ENCODE measurements at regions not wholly inside any gene's neighbourhood (a gene's known extent, or its start where the extent isn't known, plus 50 kb on each side); places are given as distances from the start of the nearest gene placed in this dataset.

DNA sequence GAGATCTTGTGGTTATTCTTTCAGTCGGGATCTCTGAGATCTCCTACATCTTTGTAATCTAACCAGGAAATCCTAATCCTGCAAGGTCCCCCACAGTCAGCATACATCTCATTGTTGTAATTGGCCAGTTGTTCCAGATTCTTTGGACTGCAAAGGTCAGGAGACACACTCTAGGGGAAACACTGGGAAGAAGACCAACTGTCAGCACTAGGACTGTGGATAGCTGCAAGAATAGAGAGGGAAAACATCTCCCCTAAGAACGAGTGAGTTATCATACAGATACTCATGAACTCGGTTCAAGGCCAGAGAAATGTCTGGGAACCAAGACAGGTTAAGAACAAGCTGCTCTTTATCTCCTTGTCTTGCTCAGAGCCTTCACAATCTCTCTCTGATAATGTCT lies 217.9 kb upstream of the TMPO start:
- no TSS peak for BruUV-seq (replicated peaks)
- TF ChIP-seq, protein P1, sequence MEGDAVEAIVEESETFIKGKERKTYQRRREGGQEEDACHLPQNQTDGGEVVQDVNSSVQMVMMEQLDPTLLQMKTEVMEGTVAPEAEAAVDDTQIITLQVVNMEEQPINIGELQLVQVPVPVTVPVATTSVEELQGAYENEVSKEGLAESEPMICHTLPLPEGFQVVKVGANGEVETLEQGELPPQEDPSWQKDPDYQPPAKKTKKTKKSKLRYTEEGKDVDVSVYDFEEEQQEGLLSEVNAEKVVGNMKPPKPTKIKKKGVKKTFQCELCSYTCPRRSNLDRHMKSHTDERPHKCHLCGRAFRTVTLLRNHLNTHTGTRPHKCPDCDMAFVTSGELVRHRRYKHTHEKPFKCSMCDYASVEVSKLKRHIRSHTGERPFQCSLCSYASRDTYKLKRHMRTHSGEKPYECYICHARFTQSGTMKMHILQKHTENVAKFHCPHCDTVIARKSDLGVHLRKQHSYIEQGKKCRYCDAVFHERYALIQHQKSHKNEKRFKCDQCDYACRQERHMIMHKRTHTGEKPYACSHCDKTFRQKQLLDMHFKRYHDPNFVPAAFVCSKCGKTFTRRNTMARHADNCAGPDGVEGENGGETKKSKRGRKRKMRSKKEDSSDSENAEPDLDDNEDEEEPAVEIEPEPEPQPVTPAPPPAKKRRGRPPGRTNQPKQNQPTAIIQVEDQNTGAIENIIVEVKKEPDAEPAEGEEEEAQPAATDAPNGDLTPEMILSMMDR (IDR thresholded peaks at IDR 0.05; ENCODE audit: unreplicated experiment) = no peak
- intact Hi-C loops (cut with micrococcal nuclease; ENCODE audit: unreplicated experiment) = no loop called here
- no peak for DNase-seq
- no peaks in the 10 kb centered on the region for H3K4me1 Mint-ChIP-seq (ENCODE audit: low read depth, unreplicated experiment)
- no peaks in the 10 kb centered on the region for H3K36me3 Mint-ChIP-seq (ENCODE audit: insufficient read depth, unreplicated experiment)
- CTCF ChIA-PET = interaction anchor here (0.5 to 0.8 kb wide), 2 partner anchors 9 to 1623 kb away, joined by 3 to 5 read pairs; no protein-coding TSS in a partner anchor
- no peaks in the 10 kb centered on the region for H3K9me3 Mint-ChIP-seq (ENCODE audit: low read depth, unreplicated experiment)
- no peak overlapping the region for H3K4me3 Mint-ChIP-seq (ENCODE audit: low read depth, unreplicated experiment)
- no peak overlapping the region for H3K27ac Mint-ChIP-seq (ENCODE audit: unreplicated experiment)
- H3K27me3 Mint-ChIP-seq (ENCODE audit: unreplicated experiment) = peaks cover 71% of the 10 kb centered on the region

DNA sequence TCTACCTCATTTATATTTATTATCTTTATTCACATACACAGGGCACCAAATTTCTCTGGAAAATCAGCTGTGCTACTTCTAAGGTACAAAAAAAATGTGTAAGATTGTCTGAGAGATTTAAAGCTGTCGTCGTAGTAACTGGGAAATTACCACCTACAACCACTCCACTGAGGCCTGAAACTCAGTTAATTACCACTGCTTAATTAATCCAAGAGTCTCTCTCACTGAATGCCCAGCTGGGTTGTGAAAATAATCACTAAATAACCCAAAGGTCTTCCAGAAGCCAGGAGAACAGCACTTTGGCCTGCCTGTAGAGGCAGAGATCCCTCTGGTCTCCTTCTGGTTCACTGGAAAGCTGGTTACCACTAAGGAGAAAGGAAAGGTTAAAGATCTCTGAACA lies 207.2 kb upstream of the TMPO start:
- no TSS peak for BruUV-seq (replicated peaks)
- CTCF ChIA-PET = interaction anchor here (0.5 kb wide), 1 partner anchor 325 kb away, joined by 4 read pairs; no protein-coding TSS in a partner anchor
- TF ChIP-seq, protein P1 (IDR thresholded peaks at IDR 0.05; ENCODE audit: unreplicated experiment) = no peak

DNA sequence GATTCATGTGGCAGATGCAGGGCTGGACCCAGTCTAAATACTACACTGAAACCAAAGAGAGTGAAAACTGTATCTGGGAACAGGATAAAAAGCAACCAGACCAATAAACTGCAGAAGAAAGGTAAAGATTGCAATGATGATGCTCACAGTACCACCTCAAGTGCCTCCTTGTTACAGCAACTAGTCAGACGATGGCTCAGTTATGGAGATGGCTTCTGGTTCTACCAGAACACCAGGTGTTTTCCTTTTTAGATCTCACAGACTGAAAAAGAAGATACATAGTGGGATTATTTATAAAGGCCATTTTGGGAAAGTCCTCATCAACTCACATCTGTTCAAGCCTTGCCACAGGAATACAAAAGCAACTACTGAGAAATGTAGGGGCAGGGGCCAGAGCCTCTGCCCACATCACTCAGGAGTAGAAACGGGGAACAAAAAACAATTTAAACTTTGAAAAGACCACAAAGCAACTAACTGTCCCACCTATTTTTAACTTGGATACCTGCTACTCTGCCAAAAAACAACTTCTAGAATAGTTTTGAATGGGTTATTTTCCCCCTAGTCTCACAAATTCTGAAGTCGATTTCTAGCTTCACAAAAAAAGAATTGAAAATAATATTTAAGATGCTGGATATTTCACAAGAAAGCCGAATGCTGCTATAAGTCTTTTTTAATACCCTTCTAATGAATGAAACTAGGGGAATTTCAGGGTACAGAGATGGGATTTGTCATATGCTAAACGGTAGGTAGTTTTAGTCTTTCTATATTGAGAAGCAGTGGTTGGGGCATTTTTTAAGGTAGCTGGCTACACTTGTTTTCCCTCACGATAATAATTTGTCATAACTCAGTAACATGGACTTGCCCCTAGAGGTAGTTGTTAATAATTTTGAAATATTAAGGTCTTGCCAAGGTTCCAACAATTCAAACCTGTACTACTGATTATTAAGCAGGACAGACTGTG lies 197.2 kb upstream of the TMPO start:
- intact Hi-C loops (cut with micrococcal nuclease; ENCODE audit: unreplicated experiment) = no loop called here
- H3K27ac Mint-ChIP-seq (ENCODE audit: unreplicated experiment) = no peak overlapping the region
- H3K36me3 Mint-ChIP-seq (ENCODE audit: insufficient read depth, unreplicated experiment) = no peaks in the 10 kb centered on the region
- H3K9me3 Mint-ChIP-seq (ENCODE audit: low read depth, unreplicated experiment) = no peaks in the 10 kb centered on the region
- no peaks in the 10 kb centered on the region for H3K4me1 Mint-ChIP-seq (ENCODE audit: low read depth, unreplicated experiment)
- BruUV-seq (replicated peaks) = no TSS peak
- no peak overlapping the region for H3K4me3 Mint-ChIP-seq (ENCODE audit: low read depth, unreplicated experiment)
- TF ChIP-seq, protein P1 (IDR thresholded peaks at IDR 0.05; ENCODE audit: unreplicated experiment) = no peak
- CTCF ChIA-PET = no interaction called here
- peaks cover 32% of the 10 kb centered on the region for H3K27me3 Mint-ChIP-seq (ENCODE audit: unreplicated experiment)
- no peak for DNase-seq

More for the DNA sequence above, 207.2 kb upstream of the TMPO start:
- Mint-ChIP-seq H3K9me3 (ENCODE audit: low read depth, unreplicated experiment) (no peaks in the 10 kb centered on the region), H3K27ac (ENCODE audit: unreplicated experiment) (no peak overlapping the region), H3K27me3 (ENCODE audit: unreplicated experiment) (peaks cover 31% of the 10 kb centered on the region), H3K4me3 (ENCODE audit: low read depth, unreplicated experiment) (no peak overlapping the region), H3K36me3 (ENCODE audit: insufficient read depth, unreplicated experiment) (no peaks in the 10 kb centered on the region), H3K4me1 (ENCODE audit: low read depth, unreplicated experiment) (no peaks in the 10 kb centered on the region)
- intact Hi-C loops (cut with micrococcal nuclease; ENCODE audit: unreplicated experiment) = no loop called here
- DNase-seq = no peak

DNA sequence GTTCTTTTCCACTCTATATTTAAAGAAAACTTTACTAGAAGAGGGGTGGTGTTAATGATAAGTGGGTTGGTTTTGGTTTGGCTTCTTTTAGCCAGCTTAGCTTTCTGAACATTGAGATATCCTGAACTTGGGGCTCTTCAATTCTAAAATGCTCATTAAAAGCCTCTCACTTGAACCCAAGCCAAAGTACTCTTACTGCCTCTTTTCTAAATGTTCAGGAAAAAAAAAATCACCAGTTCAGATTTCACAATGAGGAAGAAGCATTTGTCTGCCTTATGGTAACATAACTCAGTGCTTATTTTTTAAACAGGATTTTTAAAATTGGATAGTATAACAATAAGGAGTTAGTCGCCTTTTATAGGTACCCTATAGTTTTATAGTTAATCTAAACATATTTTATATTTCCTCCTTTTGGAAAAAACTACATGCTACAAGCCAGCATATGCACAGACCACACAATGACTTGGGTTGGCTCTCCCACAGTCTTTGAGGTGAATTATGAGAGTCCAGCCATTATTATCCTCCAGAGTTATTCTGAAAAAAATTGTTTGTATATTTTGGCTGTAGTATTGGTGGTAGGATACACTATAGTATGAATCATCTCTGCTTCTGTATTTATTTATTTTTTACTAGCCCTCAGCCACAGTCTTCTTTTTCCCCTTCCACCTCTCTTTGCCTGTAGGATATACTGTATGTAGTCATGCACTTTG lies 195.5 kb upstream of the TMPO start:
- TF ChIP-seq, protein P1 (IDR thresholded peaks at IDR 0.05; ENCODE audit: unreplicated experiment) = no peak
- no peak for DNase-seq
- intact Hi-C loops (cut with micrococcal nuclease; ENCODE audit: unreplicated experiment) = no loop called here
- Mint-ChIP-seq H3K36me3 (ENCODE audit: insufficient read depth, unreplicated experiment) (no peaks in the 10 kb centered on the region), H3K4me1 (ENCODE audit: low read depth, unreplicated experiment) (no peaks in the 10 kb centered on the region), H3K27me3 (ENCODE audit: unreplicated experiment) (peaks cover 16% of the 10 kb centered on the region), H3K27ac (ENCODE audit: unreplicated experiment) (no peak overlapping the region), H3K4me3 (ENCODE audit: low read depth, unreplicated experiment) (no peak overlapping the region), H3K9me3 (ENCODE audit: low read depth, unreplicated experiment) (no peaks in the 10 kb centered on the region)
- CTCF ChIA-PET = interaction anchor here (0.6 kb wide), 1 partner anchor 601 kb away, joined by 3 read pairs; no protein-coding TSS in a partner anchor
- no TSS peak for BruUV-seq (replicated peaks)
